Activated CD4-positive, alpha-beta memory T cell treated with anti-CD3 and anti-CD28 coated beads for 36 hours (primary cell): ENCODE measurements at regions not wholly inside any gene's neighbourhood (a gene's known extent, or its start where the extent isn't known, plus 50 kb on each side); places are given as distances from the start of the nearest gene placed in this dataset.

Source experiments
- CTCF ChIA-PET: fragments of 350-600 bp; sonication (Branson Sonifier 250); formaldehyde crosslinking; loops from one replicate; lab custom pipeline; 2021; ENCODE audit warnings: antibody characterized with exemption, inconsistent platforms; lab: Charles Lee
- POLR2A ChIA-PET: fragments of 350-600 bp; sonication (Branson Sonifier 250); formaldehyde crosslinking; loops from one replicate; lab custom pipeline; 2021; ENCODE audit warnings: antibody characterized with exemption; lab: Charles Lee
- DNase-seq: peaks from one replicate; pipeline ENCODE4 v3.0.0-alpha.2; 2020
- H3K27ac Mint-ChIP-seq: one replicate; pipeline ENCODE4 v1.8.0; 2021; ENCODE audit warnings: mixed read lengths
- H3K27me3 Mint-ChIP-seq: one replicate; pipeline ENCODE4 v1.8.0; 2021; ENCODE audit warnings: mixed read lengths
- H3K36me3 Mint-ChIP-seq: one replicate; pipeline ENCODE4 v1.8.0; 2021; ENCODE audit warnings: mixed read lengths
- H3K4me1 Mint-ChIP-seq: one replicate; pipeline ENCODE4 v1.8.0; 2021; ENCODE audit warnings: low read depth, mixed read lengths
- H3K4me3 Mint-ChIP-seq: one replicate; pipeline ENCODE4 v1.8.0; 2021; ENCODE audit warnings: mild to moderate bottlenecking, mixed read lengths
- H3K9me3 Mint-ChIP-seq: one replicate; pipeline ENCODE4 v1.8.0; 2021; ENCODE audit warnings: mixed read lengths
- intact Hi-C: fragments of 100-400 bp; cut with micrococcal nuclease; formaldehyde crosslinking; loops from one replicate; pipeline ENCODE4 v1.15.1; 2023

GRCh38 chr4:117328333-117328732 is 243.0 kb upstream of the TRAM1L1 start:
- no peak overlapping the region for H3K27ac Mint-ChIP-seq
- intact Hi-C loops = no loop called here
- peaks cover 6% of the 10 kb centered on the region for H3K9me3 Mint-ChIP-seq
- no peak overlapping the region for H3K4me3 Mint-ChIP-seq
- H3K27me3 Mint-ChIP-seq = no peaks in the 10 kb centered on the region
- H3K36me3 Mint-ChIP-seq = no peaks in the 10 kb centered on the region
- no peak for DNase-seq
- ChIA-PET POLR2A (no interaction called here), CTCF (no interaction called here)
- no peaks in the 10 kb centered on the region for H3K4me1 Mint-ChIP-seq

DNA sequence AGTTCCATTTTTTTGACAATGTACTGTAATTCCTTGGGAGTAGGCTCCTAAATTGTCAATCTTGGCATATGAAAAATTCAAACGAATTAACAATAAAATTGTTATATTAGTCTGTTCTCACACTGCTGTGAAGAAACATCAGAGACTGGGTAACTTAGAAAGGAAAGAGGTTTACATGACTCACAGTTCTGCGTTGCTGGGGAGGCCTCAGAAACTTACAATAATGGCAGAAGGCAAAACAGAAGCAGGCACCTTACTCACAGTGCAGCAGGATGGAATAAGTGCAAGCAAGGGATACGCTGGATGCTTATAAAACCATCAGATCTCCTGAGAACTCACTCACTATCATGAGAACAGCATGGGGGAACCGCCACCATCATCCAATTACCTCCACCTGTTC is 246.4 kb upstream of the TRAM1L1 start:
- no peaks in the 10 kb centered on the region for H3K36me3 Mint-ChIP-seq
- H3K9me3 Mint-ChIP-seq = peaks cover 6% of the 10 kb centered on the region
- ChIA-PET POLR2A (no interaction called here), CTCF (no interaction called here)
- H3K27me3 Mint-ChIP-seq = no peaks in the 10 kb centered on the region
- no peaks in the 10 kb centered on the region for H3K4me1 Mint-ChIP-seq
- no peak overlapping the region for H3K27ac Mint-ChIP-seq
- H3K4me3 Mint-ChIP-seq = no peak overlapping the region
- intact Hi-C loops = no loop called here
- DNase-seq = no peak

DNA sequence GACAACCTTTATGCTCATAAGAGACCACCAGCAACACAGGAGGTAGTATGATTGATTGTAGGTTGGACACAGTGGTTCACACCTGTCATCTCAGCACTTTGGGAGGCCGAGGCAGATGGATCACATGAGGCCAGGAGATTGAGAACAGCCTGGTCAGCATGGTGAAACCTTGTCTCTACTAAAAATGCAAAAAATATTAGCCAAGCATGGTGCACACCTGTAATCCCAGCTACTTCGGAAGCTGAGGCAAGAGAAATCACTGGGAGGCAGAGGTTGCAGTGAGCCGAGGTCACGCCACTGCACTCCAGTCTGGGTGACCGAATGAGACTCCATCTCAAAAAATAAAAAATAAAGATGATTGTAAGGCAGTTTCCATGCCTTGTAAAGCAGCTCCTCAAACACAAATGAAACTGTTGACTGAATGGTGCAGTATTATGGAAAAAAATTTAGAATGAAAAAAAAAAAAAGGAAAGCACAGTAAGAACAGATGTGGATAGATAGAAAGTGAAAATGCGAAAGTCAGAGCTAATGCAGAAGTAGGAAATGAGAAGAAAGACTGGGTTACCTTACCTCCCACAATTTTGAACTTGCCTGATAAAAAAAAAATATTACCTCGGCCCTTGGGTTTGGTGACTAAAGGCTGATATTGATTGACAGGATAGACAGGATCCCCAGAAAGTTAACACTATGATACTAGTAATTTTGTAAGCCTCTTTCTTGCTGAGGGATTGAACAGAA is 249.2 kb upstream of the TRAM1L1 start:
- ChIA-PET CTCF (no interaction called here), POLR2A (no interaction called here)
- intact Hi-C loops = no loop called here
- no peaks in the 10 kb centered on the region for H3K36me3 Mint-ChIP-seq
- H3K27ac Mint-ChIP-seq = no peak overlapping the region
- H3K4me3 Mint-ChIP-seq = no peak overlapping the region
- H3K9me3 Mint-ChIP-seq = peaks cover 3% of the 10 kb centered on the region
- H3K4me1 Mint-ChIP-seq = no peaks in the 10 kb centered on the region
- DNase-seq = no peak
- no peaks in the 10 kb centered on the region for H3K27me3 Mint-ChIP-seq

DNA sequence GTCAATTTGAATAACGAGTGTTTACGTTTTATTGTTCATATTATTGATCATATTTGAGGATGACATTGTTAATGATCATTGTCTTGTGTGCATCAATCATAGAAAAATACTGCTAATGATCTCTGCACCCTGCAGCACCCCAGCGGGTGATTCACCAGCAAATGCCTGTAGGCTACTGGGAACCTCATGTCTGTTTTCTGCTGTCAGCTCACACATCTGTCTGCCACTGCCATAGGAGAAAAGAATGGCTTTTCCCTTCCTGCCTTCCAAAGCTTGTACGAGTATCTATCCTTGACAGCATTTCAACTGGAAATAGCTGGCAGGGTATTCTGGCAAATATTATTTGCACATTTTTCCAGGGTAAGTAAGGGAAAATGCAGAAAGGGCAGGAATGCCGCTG is 272.1 kb upstream of the TRAM1L1 start:
- peaks cover 4% of the 10 kb centered on the region for H3K9me3 Mint-ChIP-seq
- ChIA-PET CTCF (no interaction called here), POLR2A (no interaction called here)
- H3K4me1 Mint-ChIP-seq = no peaks in the 10 kb centered on the region
- H3K4me3 Mint-ChIP-seq = no peak overlapping the region
- H3K36me3 Mint-ChIP-seq = no peaks in the 10 kb centered on the region
- DNase-seq = no peak
- intact Hi-C loops = no loop called here
- no peaks in the 10 kb centered on the region for H3K27me3 Mint-ChIP-seq
- no peak overlapping the region for H3K27ac Mint-ChIP-seq

GRCh38 chr4:117357866-117358265 is 272.5 kb upstream of the TRAM1L1 start:
- ChIA-PET CTCF (no interaction called here), POLR2A (no interaction called here)
- H3K9me3 Mint-ChIP-seq = peaks cover 4% of the 10 kb centered on the region
- DNase-seq = no peak
- no peaks in the 10 kb centered on the region for H3K4me1 Mint-ChIP-seq
- intact Hi-C loops = no loop called here
- no peaks in the 10 kb centered on the region for H3K27me3 Mint-ChIP-seq
- no peak overlapping the region for H3K27ac Mint-ChIP-seq
- H3K4me3 Mint-ChIP-seq = no peak overlapping the region
- H3K36me3 Mint-ChIP-seq = no peaks in the 10 kb centered on the region

DNA sequence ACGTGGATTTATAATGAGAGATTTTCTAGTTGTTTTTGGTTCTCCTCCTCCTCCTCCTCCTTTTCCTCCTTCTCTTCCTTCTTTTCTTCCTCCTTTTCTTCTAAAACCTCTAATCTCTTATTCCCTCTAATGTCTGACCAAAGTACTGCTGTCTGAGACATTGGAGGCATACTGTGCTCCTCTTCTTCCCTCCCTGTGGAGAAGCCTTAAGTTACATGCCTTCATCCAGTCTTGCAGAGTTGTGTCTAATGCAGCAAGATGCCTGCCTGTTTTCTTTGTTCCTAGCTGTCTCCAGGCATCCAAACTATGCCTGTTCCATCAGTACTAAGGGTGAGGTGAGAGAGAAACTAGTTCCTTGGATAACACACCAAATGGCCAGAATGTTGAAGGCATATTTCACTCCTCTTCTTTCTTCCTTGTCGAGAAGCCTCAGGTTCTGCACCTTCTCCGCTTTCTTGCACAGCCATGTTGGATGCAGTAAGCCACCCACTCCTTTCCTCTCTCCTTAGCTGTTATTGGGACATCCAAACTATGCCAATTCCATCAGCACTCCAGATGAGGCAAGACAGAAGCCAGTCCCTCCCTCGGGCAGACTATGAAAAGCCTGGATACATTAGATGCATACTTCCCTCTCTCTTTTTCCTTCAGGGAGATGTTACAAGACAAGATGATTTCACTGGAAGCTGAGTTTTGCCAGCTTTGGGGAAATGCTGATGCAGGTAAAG is 285.7 kb upstream of the TRAM1L1 start:
- POLR2A ChIA-PET = no interaction called here

DNA sequence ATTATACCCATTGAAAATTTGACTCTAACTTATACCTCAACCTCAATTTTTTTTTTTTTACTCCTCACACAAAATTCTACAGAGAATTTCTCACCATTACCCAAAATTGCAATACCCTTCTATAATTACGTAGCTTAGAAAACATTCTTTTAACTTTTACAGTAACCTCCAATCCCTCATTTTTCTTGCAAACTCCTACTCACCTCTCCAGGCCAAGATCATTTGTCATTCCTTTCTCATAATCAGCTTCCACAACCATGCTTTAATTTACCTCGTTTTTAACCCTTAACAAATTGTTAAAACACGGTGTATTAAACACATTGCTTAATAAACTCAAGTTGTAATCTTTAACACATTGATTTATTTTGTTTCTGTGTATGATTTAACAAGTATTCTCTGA is 289.7 kb upstream of the TRAM1L1 start:
- H3K9me3 Mint-ChIP-seq = no peaks in the 10 kb centered on the region
- CTCF ChIA-PET = no interaction called here
- intact Hi-C loops = no loop called here

More for the DNA sequence above, 285.7 kb upstream of the TRAM1L1 start:
- intact Hi-C loops = no loop called here
- Mint-ChIP-seq H3K27ac (no peak overlapping the region), H3K9me3 (no peaks in the 10 kb centered on the region), H3K4me3 (no peak overlapping the region), H3K36me3 (no peaks in the 10 kb centered on the region), H3K27me3 (no peaks in the 10 kb centered on the region), H3K4me1 (no peaks in the 10 kb centered on the region)
- CTCF ChIA-PET = no interaction called here
- no peak for DNase-seq

DNA sequence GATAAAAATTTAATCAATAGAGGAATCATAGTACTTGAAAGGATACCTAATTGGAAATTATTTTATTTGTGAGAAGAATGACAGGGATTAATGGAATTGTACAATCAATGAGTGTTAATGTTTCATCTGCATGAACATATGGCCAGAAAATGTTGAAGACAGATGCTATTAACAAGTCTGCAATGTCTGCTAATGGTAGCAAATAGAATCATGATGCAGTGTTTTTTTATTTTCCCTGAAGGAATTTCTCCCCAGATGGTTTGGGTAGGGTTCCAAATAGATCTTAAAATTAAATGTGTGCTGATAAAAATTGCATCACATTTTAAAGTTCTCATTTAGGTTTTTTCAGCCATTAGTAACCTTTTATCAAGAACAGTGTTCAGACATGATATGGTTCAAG is 291.3 kb upstream of the TRAM1L1 start:
- Mint-ChIP-seq H3K27ac (no peak overlapping the region), H3K27me3 (no peaks in the 10 kb centered on the region), H3K36me3 (no peaks in the 10 kb centered on the region), H3K9me3 (no peaks in the 10 kb centered on the region), H3K4me1 (no peaks in the 10 kb centered on the region), H3K4me3 (no peak overlapping the region)
- DNase-seq = no peak
- intact Hi-C loops = no loop called here
- ChIA-PET CTCF (no interaction called here), POLR2A (no interaction called here)

More for the DNA sequence above, 289.7 kb upstream of the TRAM1L1 start:
- no peak for DNase-seq
- H3K36me3 Mint-ChIP-seq = no peaks in the 10 kb centered on the region
- no peaks in the 10 kb centered on the region for H3K27me3 Mint-ChIP-seq
- H3K27ac Mint-ChIP-seq = no peak overlapping the region
- H3K4me3 Mint-ChIP-seq = no peak overlapping the region
- POLR2A ChIA-PET = no interaction called here
- H3K4me1 Mint-ChIP-seq = no peaks in the 10 kb centered on the region

DNA sequence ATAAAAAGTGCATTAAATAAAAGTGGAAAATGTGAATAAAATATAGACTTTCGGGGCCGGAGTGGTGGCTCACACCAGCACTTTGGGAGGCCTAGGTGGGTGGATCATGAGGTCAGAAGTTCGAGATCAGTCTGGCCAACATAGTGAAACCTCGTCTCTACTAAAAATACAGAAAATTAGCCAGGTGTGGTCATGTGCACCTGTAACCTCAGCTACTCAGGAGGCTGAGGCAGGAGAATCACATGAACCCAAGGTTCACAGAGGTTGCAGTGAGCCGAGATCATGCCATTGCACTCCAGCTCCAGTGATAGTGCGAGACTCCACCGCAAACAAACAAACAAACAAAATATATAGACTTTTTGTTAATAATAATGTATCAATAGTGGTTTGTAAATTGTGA is 293.6 kb upstream of the TRAM1L1 start:
- Mint-ChIP-seq H3K4me1 (no peaks in the 10 kb centered on the region), H3K27me3 (no peaks in the 10 kb centered on the region), H3K9me3 (no peaks in the 10 kb centered on the region), H3K27ac (no peak overlapping the region), H3K4me3 (no peak overlapping the region), H3K36me3 (no peaks in the 10 kb centered on the region)
- ChIA-PET CTCF (no interaction called here), POLR2A (no interaction called here)
- no peak for DNase-seq
- intact Hi-C loops = no loop called here

- Mint-ChIP-seq H3K36me3 (no peaks in the 10 kb centered on the region), H3K27ac (no peak overlapping the region)
Measured at GRCh38 chr4:117383468-117383867, 298.1 kb upstream of the TRAM1L1 start.

DNA sequence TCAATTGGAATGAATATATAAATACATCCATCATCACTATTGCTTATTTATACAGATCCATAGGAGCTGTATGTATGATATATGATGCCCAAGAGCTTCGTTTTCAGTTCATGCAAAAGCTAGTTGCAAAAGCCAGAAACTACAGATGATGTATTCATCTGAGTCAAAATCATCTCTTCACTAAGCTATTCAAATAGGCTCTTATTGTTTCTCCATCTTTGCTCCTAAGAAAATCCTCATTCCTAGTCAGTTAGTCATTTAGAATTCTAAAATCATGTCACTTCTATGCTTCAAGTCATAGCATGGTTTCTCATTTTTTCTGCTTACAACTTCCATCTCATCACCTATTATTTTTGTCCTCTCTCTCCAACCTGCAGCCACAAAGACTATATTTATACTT is 300.1 kb upstream of the TRAM1L1 start:
- H3K4me1 Mint-ChIP-seq = no peaks in the 10 kb centered on the region
- intact Hi-C loops = no loop called here
- no peaks in the 10 kb centered on the region for H3K36me3 Mint-ChIP-seq
- CTCF ChIA-PET = no interaction called here
- no peaks in the 10 kb centered on the region for H3K27me3 Mint-ChIP-seq
- no peak overlapping the region for H3K4me3 Mint-ChIP-seq
- no peak for DNase-seq
- POLR2A ChIA-PET = no interaction called here
- H3K27ac Mint-ChIP-seq = no peak overlapping the region
- no peaks in the 10 kb centered on the region for H3K9me3 Mint-ChIP-seq

More at GRCh38 chr4:117383468-117383867, 298.1 kb upstream of the TRAM1L1 start:
- ChIA-PET CTCF (no interaction called here), POLR2A (no interaction called here)
- H3K4me3 Mint-ChIP-seq = no peak overlapping the region
- no peaks in the 10 kb centered on the region for H3K9me3 Mint-ChIP-seq
- H3K27me3 Mint-ChIP-seq = no peaks in the 10 kb centered on the region
- H3K4me1 Mint-ChIP-seq = no peaks in the 10 kb centered on the region
- intact Hi-C loops = no loop called here
- no peak for DNase-seq

DNA sequence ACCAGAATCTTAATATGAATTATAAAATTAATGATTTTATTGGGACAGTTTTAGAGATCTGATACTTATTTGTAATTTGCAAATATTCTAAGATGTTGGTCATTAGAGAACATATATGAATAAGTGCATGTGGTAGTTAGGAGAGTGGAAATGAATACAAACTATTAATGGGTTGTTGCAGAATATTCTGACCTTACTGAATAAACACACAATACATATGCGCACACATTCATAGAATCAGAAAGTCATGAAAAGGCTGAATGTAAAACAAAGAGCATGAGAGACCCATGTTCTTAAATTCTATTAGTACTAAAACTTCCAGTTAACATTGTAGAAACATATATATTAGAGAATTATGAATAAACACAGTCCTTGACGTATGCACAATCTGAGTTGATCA is 301.7 kb upstream of the TRAM1L1 start:
- no peaks in the 10 kb centered on the region for H3K36me3 Mint-ChIP-seq

More for the DNA sequence above, 301.7 kb upstream of the TRAM1L1 start:
- Mint-ChIP-seq H3K4me3 (no peak overlapping the region), H3K9me3 (no peaks in the 10 kb centered on the region), H3K4me1 (no peaks in the 10 kb centered on the region), H3K27ac (no peak overlapping the region), H3K27me3 (no peaks in the 10 kb centered on the region)
- CTCF ChIA-PET = no interaction called here
- no peak for DNase-seq
- intact Hi-C loops = no loop called here
- POLR2A ChIA-PET = no interaction called here
